Breast epithelium (tissue), 4 donors: ENCODE measurements at regions not wholly inside any gene's neighbourhood (a gene's known extent, or its start where the extent isn't known, plus 50 kb on each side); places are given as distances from the start of the nearest gene placed in this dataset.

Source experiments
- DNase-seq, 2 donors: peaks; one replicate each; pipeline ENCODE4 v3.0.0-alpha.2; 2019; ENCODE audit warnings: low spot score in 2 of 2
- H3K27ac ChIP-seq, 2 donors: fragments of 200-600 bp; sonication (generic) in 1 of 2; one replicate each; pipeline ENCODE4 v1.5.1; 2016 to 2019; ENCODE audit warnings: mild to moderate bottlenecking in 1 of 2
- H3K27me3 ChIP-seq, 2 donors: fragments of 200-600 bp; sonication (generic) in 1 of 2; one replicate each; pipeline versions ENCODE4 v1.5.1 to v1.6.0; 2017 to 2019; ENCODE audit warnings: control low read depth in 1 of 2, mild to moderate bottlenecking in 1 of 2
- H3K36me3 ChIP-seq: fragments of 200-600 bp; one replicate; pipeline ENCODE4 v1.5.1; 2019
- H3K4me1 ChIP-seq, 2 donors: fragments of 200-600 bp; sonication (generic); one replicate each; pipeline ENCODE4 v1.5.1; 2016 to 2019; ENCODE audit warnings: control low read depth in 1 of 2
- H3K4me3 ChIP-seq, 3 donors: fragments of 200-600 bp; sonication (generic); 1 replicate in 2 of 3; 2 replicates in 1 of 3; pipeline ENCODE4 v1.5.1; 2016 to 2019; ENCODE audit warnings: mild to moderate bottlenecking in 3 of 3, moderate library complexity in 2 of 3
- H3K9me3 ChIP-seq, 2 donors: fragments of 200-600 bp; sonication (generic) in 1 of 2; one replicate each; pipeline ENCODE4 v1.5.1; 2016 to 2019; ENCODE audit warnings: control low read depth in 1 of 2
- CTCF ChIP-seq, 3 donors: fragments of 450-650 bp; IDR thresholded peaks; one replicate each; pipeline ENCODE4 v1.5.1; 2016 to 2017; ENCODE audit warnings: antibody characterized with exemption in 3 of 3, mild to moderate bottlenecking in 3 of 3, moderate library complexity in 3 of 3
- POLR2A ChIP-seq: fragments of 450-650 bp; IDR thresholded peaks from one replicate; pipeline ENCODE4 v1.6.1; 2016; ENCODE audit warnings: antibody characterized with exemption, mild to moderate bottlenecking, moderate library complexity
- POLR2AphosphoS5 ChIP-seq, 3 donors: sonication (generic); formaldehyde crosslinking; IDR thresholded peaks; one replicate each; pipeline ENCODE4 v1.6.1; 2017; ENCODE audit warnings: antibody characterized with exemption in 3 of 3
- intact Hi-C: fragments of 100-400 bp; cut with DNase I; formaldehyde crosslinking; loops from one replicate; pipeline ENCODE4 v1.15.1; 2023; ENCODE audit warnings: low total_unique reads

GRCh38 chr7:68414631-68415425 is 1183.4 kb upstream of the AUTS2 start:
- TF ChIP-seq POLR2AphosphoS5 (IDR thresholded peaks at IDR 0.05), result no peak
- TF ChIP-seq POLR2A, result no peak
- TF ChIP-seq CTCF (IDR thresholded peaks at IDR 0.05), result no peak
- peaks cover 0 to 2% of the 10 kb centered on the region in 2 donors for H3K27me3 ChIP-seq
- no peaks in the 10 kb centered on the region for H3K9me3 ChIP-seq
- DNase-seq, result no peak
- H3K4me3 ChIP-seq, result no peak overlapping the region
- H3K27ac ChIP-seq, result no peak overlapping the region
- H3K4me1 ChIP-seq, result no peaks in the 10 kb centered on the region
- H3K36me3 ChIP-seq, result no peaks in the 10 kb centered on the region
- intact Hi-C loops, result no loop called here

GRCh38 chr7:68417002-68417401 is 1181.3 kb upstream of the AUTS2 start:
- Histone ChIP-seq H3K27ac (no peak overlapping the region), H3K27me3 (peaks cover 0 to 2% of the 10 kb centered on the region in 2 donors), H3K4me1 (no peaks in the 10 kb centered on the region), H3K9me3 (no peaks in the 10 kb centered on the region), H3K36me3 (no peaks in the 10 kb centered on the region), H3K4me3 (no peak overlapping the region)
- DNase-seq, result no peak
- TF ChIP-seq POLR2AphosphoS5 (IDR thresholded peaks at IDR 0.05) (no peak), POLR2A (no peak), CTCF (IDR thresholded peaks at IDR 0.05) (no peak)
- intact Hi-C loops, result no loop called here

DNA sequence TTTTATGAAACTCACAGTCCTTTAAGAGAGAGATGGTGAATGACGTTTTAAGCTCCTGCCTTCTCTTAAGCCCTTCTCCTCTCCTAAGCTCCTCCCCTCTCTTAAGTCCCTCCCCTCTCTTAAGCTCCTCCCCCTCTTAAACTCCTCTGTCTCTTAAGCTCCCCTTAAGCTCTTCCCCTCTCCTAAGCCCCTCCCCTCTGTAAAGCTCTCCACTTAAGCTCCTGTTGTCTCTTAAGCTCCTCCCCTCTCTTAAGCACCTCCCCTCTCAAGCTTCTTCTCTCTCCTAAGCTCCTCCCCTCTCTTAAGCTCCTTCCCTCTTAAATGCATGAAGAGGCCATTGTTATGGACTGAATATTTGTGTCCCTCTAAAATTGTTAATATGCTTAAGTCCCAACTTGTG is 1180.6 kb upstream of the AUTS2 start:
- Histone ChIP-seq H3K27ac (no peak overlapping the region), H3K9me3 (no peaks in the 10 kb centered on the region), H3K36me3 (no peaks in the 10 kb centered on the region), H3K27me3 (peaks cover 0 to 2% of the 10 kb centered on the region in 2 donors), H3K4me3 (no peak overlapping the region), H3K4me1 (no peaks in the 10 kb centered on the region)
- DNase-seq, result no peak
- intact Hi-C loops, result no loop called here
- TF ChIP-seq CTCF (IDR thresholded peaks at IDR 0.05) (no peak), POLR2A (no peak), POLR2AphosphoS5 (IDR thresholded peaks at IDR 0.05) (no peak)

- Histone ChIP-seq H3K4me3 (no peak overlapping the region), H3K4me1 (no peaks in the 10 kb centered on the region), H3K36me3 (no peaks in the 10 kb centered on the region), H3K9me3 (no peaks in the 10 kb centered on the region), H3K27me3 (peaks cover 0 to 2% of the 10 kb centered on the region in 2 donors), H3K27ac (no peak overlapping the region)
- intact Hi-C loops, result no loop called here
- DNase-seq, result no peak
- no peak for TF ChIP-seq POLR2AphosphoS5 (IDR thresholded peaks at IDR 0.05)
- no peak for TF ChIP-seq CTCF (IDR thresholded peaks at IDR 0.05)
- no peak for TF ChIP-seq POLR2A
Observed at GRCh38 chr7:68420342-68421192, 1177.7 kb upstream of the AUTS2 start.

- no peak for TF ChIP-seq POLR2AphosphoS5 (IDR thresholded peaks at IDR 0.05)
- TF ChIP-seq CTCF (IDR thresholded peaks at IDR 0.05), result no peak
- no peak for DNase-seq
- Histone ChIP-seq H3K36me3 (no peaks in the 10 kb centered on the region), H3K4me3 (no peak overlapping the region), H3K4me1 (no peaks in the 10 kb centered on the region), H3K27me3 (no peaks in the 10 kb centered on the region), H3K9me3 (no peaks in the 10 kb centered on the region), H3K27ac (no peak overlapping the region)
- intact Hi-C loops, result no loop called here
Observed at GRCh38 chr7:68421712-68422111, 1176.6 kb upstream of the AUTS2 start.
